ENCODE measurements at regions not wholly inside any gene's neighbourhood (a gene's known extent, or its start where the extent isn't known, plus 50 kb on each side); places are given as distances from the start of the nearest gene placed in this dataset.

- Histone ChIP-seq H3K79me2 (ENCODE audit: control insufficient read depth, insufficient read depth, low read length) (no peaks in the 10 kb centered on the region), H3K9ac (ENCODE audit: low read length) (no peak overlapping the region), H3K4me1 (ENCODE audit: control insufficient read depth, low read depth, low read length) (no peaks in the 10 kb centered on the region), H3K27me3 (ENCODE audit: insufficient read depth, low read length, poor library complexity) (no peaks in the 10 kb centered on the region), H4K5ac (ENCODE audit: low read length) (no peak overlapping the region), H3K27ac (ENCODE audit: low read depth, low read length) (no peak overlapping the region), H2BK5ac (ENCODE audit: low read length) (no peak overlapping the region), H3K18ac (ENCODE audit: low read length) (no peak overlapping the region), H4K8ac (ENCODE audit: low read depth, low read length) (no peak overlapping the region), H3K23ac (ENCODE audit: low read length) (no peak overlapping the region), H3K4me3 (ENCODE audit: low read length) (no peak overlapping the region), H3K36me3 (ENCODE audit: control insufficient read depth, insufficient read depth, low read length) (no peaks in the 10 kb centered on the region), H3K4ac (ENCODE audit: low read depth, low read length) (no peak overlapping the region), H3K56ac (ENCODE audit: low read length) (no peak overlapping the region), H2BK15ac (replicated peaks; ENCODE audit: low read depth) (no peak overlapping the region), H2AK5ac (ENCODE audit: low read length) (no peak overlapping the region), H2BK120ac (ENCODE audit: low read depth, low read length) (no peak overlapping the region), H3K79me1 (ENCODE audit: low read length) (no peaks in the 10 kb centered on the region), H3K4me2 (ENCODE audit: low read length) (no peak overlapping the region)
- DNase-seq: no peak
- WGBS (ENCODE audit: extremely low coverage, insufficient coverage, low lambda C conversion rate): no CpG with 5 or more reads among the region's 7 CpGs
Observed at GRCh38 chr17:74148901-74149596, 54.4 kb upstream of the RPL38 start.

GRCh38 chr17:74149597-74150427, 53.7 kb upstream of the RPL38 start:
- Histone ChIP-seq H2BK120ac (ENCODE audit: low read depth, low read length) (no peak overlapping the region), H3K36me3 (ENCODE audit: control insufficient read depth, insufficient read depth, low read length) (no peaks in the 10 kb centered on the region), H3K79me2 (ENCODE audit: control insufficient read depth, insufficient read depth, low read length) (no peaks in the 10 kb centered on the region), H3K4me3 (ENCODE audit: low read length) (no peak overlapping the region), H3K18ac (ENCODE audit: low read length) (no peak overlapping the region), H3K79me1 (ENCODE audit: low read length) (no peaks in the 10 kb centered on the region), H2BK15ac (replicated peaks; ENCODE audit: low read depth) (no peak overlapping the region), H3K4me2 (ENCODE audit: low read length) (no peak overlapping the region), H3K56ac (ENCODE audit: low read length) (no peak overlapping the region), H3K27me3 (ENCODE audit: insufficient read depth, low read length, poor library complexity) (no peaks in the 10 kb centered on the region), H3K23ac (ENCODE audit: low read length) (no peak overlapping the region), H2BK5ac (ENCODE audit: low read length) (no peak overlapping the region), H3K4ac (ENCODE audit: low read depth, low read length) (no peak overlapping the region), H3K9ac (ENCODE audit: low read length) (no peak overlapping the region), H2AK5ac (ENCODE audit: low read length) (no peak overlapping the region), H3K27ac (ENCODE audit: low read depth, low read length) (no peak overlapping the region), H4K8ac (ENCODE audit: low read depth, low read length) (no peak overlapping the region), H4K5ac (ENCODE audit: low read length) (no peak overlapping the region), H3K4me1 (ENCODE audit: control insufficient read depth, low read depth, low read length) (no peaks in the 10 kb centered on the region)
- DNase-seq: no peak
- WGBS (ENCODE audit: extremely low coverage, insufficient coverage, low lambda C conversion rate): no CpG with 5 or more reads among the region's 13 CpGs

GRCh38 chr17:74150428-74151025, 53.0 kb upstream of the RPL38 start:
- Histone ChIP-seq H3K36me3 (ENCODE audit: control insufficient read depth, insufficient read depth, low read length) (no peaks in the 10 kb centered on the region), H3K4me1 (ENCODE audit: control insufficient read depth, low read depth, low read length) (no peaks in the 10 kb centered on the region), H3K9ac (ENCODE audit: low read length) (no peak overlapping the region), H3K4me3 (ENCODE audit: low read length) (no peak overlapping the region), H3K56ac (ENCODE audit: low read length) (no peak overlapping the region), H4K5ac (ENCODE audit: low read length) (no peak overlapping the region), H2AK5ac (ENCODE audit: low read length) (no peak overlapping the region), H3K4me2 (ENCODE audit: low read length) (no peak overlapping the region), H3K79me2 (ENCODE audit: control insufficient read depth, insufficient read depth, low read length) (no peaks in the 10 kb centered on the region), H3K23ac (ENCODE audit: low read length) (no peak overlapping the region), H3K27me3 (ENCODE audit: insufficient read depth, low read length, poor library complexity) (no peaks in the 10 kb centered on the region), H3K79me1 (ENCODE audit: low read length) (no peaks in the 10 kb centered on the region), H2BK5ac (ENCODE audit: low read length) (no peak overlapping the region), H3K27ac (ENCODE audit: low read depth, low read length) (no peak overlapping the region), H2BK120ac (ENCODE audit: low read depth, low read length) (no peak overlapping the region), H2BK15ac (replicated peaks; ENCODE audit: low read depth) (no peak overlapping the region), H3K18ac (ENCODE audit: low read length) (no peak overlapping the region), H3K4ac (ENCODE audit: low read depth, low read length) (no peak overlapping the region), H4K8ac (ENCODE audit: low read depth, low read length) (no peak overlapping the region)
- no CpG with 5 or more reads among the region's 14 CpGs for WGBS (ENCODE audit: extremely low coverage, insufficient coverage, low lambda C conversion rate)
- peak; percentile 26 for DNase-seq

- Histone ChIP-seq H4K8ac (ENCODE audit: low read depth, low read length) (no peak overlapping the region), H3K79me2 (ENCODE audit: control insufficient read depth, insufficient read depth, low read length) (no peaks in the 10 kb centered on the region), H3K4me1 (ENCODE audit: control insufficient read depth, low read depth, low read length) (no peaks in the 10 kb centered on the region), H3K36me3 (ENCODE audit: control insufficient read depth, insufficient read depth, low read length) (no peaks in the 10 kb centered on the region), H3K18ac (ENCODE audit: low read length) (no peak overlapping the region), H3K27me3 (ENCODE audit: insufficient read depth, low read length, poor library complexity) (no peaks in the 10 kb centered on the region), H3K23ac (ENCODE audit: low read length) (no peak overlapping the region), H3K79me1 (ENCODE audit: low read length) (no peaks in the 10 kb centered on the region), H3K27ac (ENCODE audit: low read depth, low read length) (no peak overlapping the region), H3K9ac (ENCODE audit: low read length) (no peak overlapping the region), H3K4me3 (ENCODE audit: low read length) (no peak overlapping the region), H2AK5ac (ENCODE audit: low read length) (no peak overlapping the region), H2BK5ac (ENCODE audit: low read length) (no peak overlapping the region), H2BK15ac (replicated peaks; ENCODE audit: low read depth) (no peak overlapping the region), H3K4me2 (ENCODE audit: low read length) (no peak overlapping the region), H2BK120ac (ENCODE audit: low read depth, low read length) (no peak overlapping the region), H3K4ac (ENCODE audit: low read depth, low read length) (no peak overlapping the region), H4K5ac (ENCODE audit: low read length) (no peak overlapping the region), H3K56ac (ENCODE audit: low read length) (no peak overlapping the region)
- no CpG with 5 or more reads among the region's 18 CpGs for WGBS (ENCODE audit: extremely low coverage, insufficient coverage, low lambda C conversion rate)
- no peak for DNase-seq
Observed at GRCh38 chr17:74151551-74152315, 51.7 kb upstream of the RPL38 start.

GRCh38 chr17:74152591-74153455, 50.7 kb upstream of the RPL38 start:
- no CpG with 5 or more reads among the region's 12 CpGs for WGBS (ENCODE audit: extremely low coverage, insufficient coverage, low lambda C conversion rate)
- no peak overlapping the region for H3K4ac ChIP-seq (ENCODE audit: low read depth, low read length)
- H2AK5ac ChIP-seq (ENCODE audit: low read length): no peak overlapping the region
- H3K27me3 ChIP-seq (ENCODE audit: insufficient read depth, low read length, poor library complexity): no peaks in the 10 kb centered on the region
- peak overlapping the region; percentile 17 for H3K56ac ChIP-seq (ENCODE audit: low read length)
- H3K79me1 ChIP-seq (ENCODE audit: low read length): no peaks in the 10 kb centered on the region
- no peak overlapping the region for H2BK15ac ChIP-seq (replicated peaks; ENCODE audit: low read depth)
- no peak overlapping the region for H3K18ac ChIP-seq (ENCODE audit: low read length)
- H3K27ac ChIP-seq (ENCODE audit: low read depth, low read length): no peak overlapping the region
- H2BK120ac ChIP-seq (ENCODE audit: low read depth, low read length): no peak overlapping the region
- no peak overlapping the region for H3K4me3 ChIP-seq (ENCODE audit: low read length)
- H3K23ac ChIP-seq (ENCODE audit: low read length): no peak overlapping the region
- no peaks in the 10 kb centered on the region for H3K79me2 ChIP-seq (ENCODE audit: control insufficient read depth, insufficient read depth, low read length)
- H3K4me2 ChIP-seq (ENCODE audit: low read length): no peak overlapping the region
- H4K8ac ChIP-seq (ENCODE audit: low read depth, low read length): no peak overlapping the region
- H3K9ac ChIP-seq (ENCODE audit: low read length): no peak overlapping the region
- peak; percentile 46 for DNase-seq
- H2BK5ac ChIP-seq (ENCODE audit: low read length): no peak overlapping the region
- no peaks in the 10 kb centered on the region for H3K36me3 ChIP-seq (ENCODE audit: control insufficient read depth, insufficient read depth, low read length)
- no peaks in the 10 kb centered on the region for H3K4me1 ChIP-seq (ENCODE audit: control insufficient read depth, low read depth, low read length)
- no peak overlapping the region for H4K5ac ChIP-seq (ENCODE audit: low read length)

Measured in mesendoderm (in vitro differentiated cells).